H9 (cell line): ENCODE measurements at regions not wholly inside any gene's neighbourhood (a gene's known extent, or its start where the extent isn't known, plus 50 kb on each side); places are given as distances from the start of the nearest gene placed in this dataset.

Source experiments
- DNase-seq: peaks from one replicate; pipeline ENCODE4 v3.0.0-alpha.2; 2017
- H2AFZ ChIP-seq: one replicate; pipeline ENCODE4 v1.6.1; 2013; ENCODE audit warnings: mild to moderate bottlenecking, low read length, control low read depth, moderate library complexity
- H2AK5ac ChIP-seq: 2 replicates; pipeline ENCODE4 v1.6.1; 2013; ENCODE audit warnings: low read length, control low read depth, mixed read lengths; ENCODE audit not compliant: insufficient read length
- H2BK120ac ChIP-seq: one replicate; pipeline ENCODE4 v1.6.1; 2013; ENCODE audit warnings: low read depth, mild to moderate bottlenecking, low read length, control low read depth, inconsistent platforms; ENCODE audit not compliant: poor library complexity, severe bottlenecking
- H2BK12ac ChIP-seq: 2 replicates; pipeline ENCODE4 v1.6.1; 2013; ENCODE audit warnings: low read length, control low read depth, mixed read lengths, low read depth; ENCODE audit not compliant: insufficient read length
- H2BK15ac ChIP-seq: 2 replicates; pipeline ENCODE4 v1.6.1; 2013; ENCODE audit warnings: low read depth, low read length, control low read depth
- H2BK20ac ChIP-seq: one replicate; pipeline ENCODE4 v1.6.1; 2013; ENCODE audit warnings: low read depth, mild to moderate bottlenecking, low read length, control low read depth, inconsistent platforms; ENCODE audit not compliant: poor library complexity, severe bottlenecking
- H2BK5ac ChIP-seq: 2 replicates; pipeline ENCODE4 v1.6.1; 2013; ENCODE audit warnings: low read length, control low read depth, mixed read lengths; ENCODE audit not compliant: insufficient read length
- H3K14ac ChIP-seq: 2 replicates; pipeline ENCODE4 v1.6.1; 2013; ENCODE audit warnings: low read length, control low read depth; ENCODE audit not compliant: insufficient read depth
- H3K18ac ChIP-seq: 2 replicates; pipeline ENCODE4 v1.6.1; 2013; ENCODE audit warnings: low read depth, mild to moderate bottlenecking, mixed read lengths, low read length, control low read depth; ENCODE audit not compliant: insufficient read length
- H3K23ac ChIP-seq: 2 replicates; pipeline ENCODE4 v1.6.1; 2013; ENCODE audit warnings: low read length, control low read depth, mixed read lengths, low read depth; ENCODE audit not compliant: insufficient read length
- H3K23me2 ChIP-seq: 2 replicates; pipeline ENCODE4 v1.6.1; 2013; ENCODE audit warnings: low read depth, mild to moderate bottlenecking, mixed read lengths, low read length, control low read depth; ENCODE audit not compliant: insufficient read length, poor library complexity, severe bottlenecking
- H3K27ac ChIP-seq: 2 replicates; pipeline ENCODE4 v1.5.1; 2013; ENCODE audit warnings: low read length, control low read depth, mixed read lengths, low read depth; ENCODE audit not compliant: insufficient read length
- H3K27me3 ChIP-seq: 2 replicates; pipeline ENCODE4 v1.6.1; 2013; ENCODE audit warnings: low read length, control low read depth, inconsistent platforms; ENCODE audit not compliant: insufficient read depth
- H3K4ac ChIP-seq: 2 replicates; pipeline ENCODE4 v1.6.1; 2013; ENCODE audit warnings: low read depth, mild to moderate bottlenecking, control low read depth, inconsistent platforms, low read length, moderate library complexity
- H3K4me1 ChIP-seq: 2 replicates; pipeline ENCODE4 v1.6.1; 2013; ENCODE audit warnings: low read length, control low read depth, inconsistent platforms; ENCODE audit not compliant: insufficient read depth
- H3K4me2 ChIP-seq: 2 replicates; pipeline ENCODE4 v1.6.1; 2013; ENCODE audit warnings: low read length, control low read depth, mixed read lengths; ENCODE audit not compliant: insufficient read length, insufficient read depth
- H3K56ac ChIP-seq: 2 replicates; pipeline ENCODE4 v1.6.1; 2013; ENCODE audit warnings: low read depth, mild to moderate bottlenecking, mixed read lengths, low read length, control low read depth; ENCODE audit not compliant: insufficient read length
- H3K79me1 ChIP-seq: 2 replicates; pipeline ENCODE4 v1.6.1; 2013; ENCODE audit warnings: low read depth, mild to moderate bottlenecking, moderate library complexity, low read length, control low read depth, inconsistent platforms; ENCODE audit not compliant: insufficient read depth, poor library complexity, severe bottlenecking
- H3K79me2 ChIP-seq: 2 replicates; pipeline ENCODE4 v1.6.1; 2013; ENCODE audit warnings: low read length, control low read depth, inconsistent platforms; ENCODE audit not compliant: insufficient read depth
- H3K9ac ChIP-seq: 2 replicates; pipeline ENCODE4 v1.6.1; 2013; ENCODE audit warnings: low read length, control low read depth, mixed read lengths; ENCODE audit not compliant: insufficient read length; ENCODE audit errors: extremely low read depth
- H3K9me3 ChIP-seq: one replicate; pipeline ENCODE4 v1.6.1; 2013; ENCODE audit warnings: low read depth, low read length, inconsistent platforms; ENCODE audit not compliant: control insufficient read depth
- H3T11ph ChIP-seq: one replicate; pipeline ENCODE4 v1.6.1; 2013; ENCODE audit warnings: mild to moderate bottlenecking, low read length, control low read depth, inconsistent platforms
- H4K20me1 ChIP-seq: one replicate; pipeline ENCODE4 v1.6.1; 2013; ENCODE audit not compliant: control insufficient read depth, insufficient read length, insufficient read depth
- H4K5ac ChIP-seq: 2 replicates; pipeline ENCODE4 v1.6.1; 2013; ENCODE audit warnings: low read depth, mild to moderate bottlenecking, mixed read lengths, low read length, control low read depth; ENCODE audit not compliant: insufficient read length
- H4K8ac ChIP-seq: replicated peaks from 2 replicates; pipeline ENCODE4 v1.6.1; 2013; ENCODE audit warnings: low read length, control low read depth, mixed read lengths, low read depth; ENCODE audit not compliant: insufficient read length
- H4K91ac ChIP-seq: 2 replicates; pipeline ENCODE4 v1.6.1; 2013; ENCODE audit warnings: low read depth, mild to moderate bottlenecking, moderate library complexity, mixed read lengths, low read length, control low read depth; ENCODE audit not compliant: insufficient read length
- H3K27ac Mint-ChIP-seq, 3 experiments: 2 replicates in 2 of 3; 3 replicates in 1 of 3; pipeline ENCODE4 v1.8.0; 2020 to 2021; ENCODE audit warnings: mixed read lengths in 3 of 3, mild to moderate bottlenecking in 1 of 3, moderate library complexity in 1 of 3
- H3K27me3 Mint-ChIP-seq: 2 replicates; pipeline ENCODE4 v1.8.0; 2021; ENCODE audit warnings: low read depth, mild to moderate bottlenecking, moderate library complexity, mixed read lengths
- H3K36me3 Mint-ChIP-seq, 3 experiments: 2 replicates in 2 of 3; 3 replicates in 1 of 3; pipeline ENCODE4 v1.8.0; 2020 to 2021; ENCODE audit warnings: low read depth in 3 of 3, mixed read lengths in 3 of 3; ENCODE audit not compliant: insufficient read depth in 1 of 3
- H3K4me1 Mint-ChIP-seq, 2 experiments: 2 replicates each; pipeline ENCODE4 v1.8.0; 2020; ENCODE audit warnings: mixed read lengths in 2 of 2
- H3K4me3 Mint-ChIP-seq, 2 experiments: 2 replicates in 1 of 2; 3 replicates in 1 of 2; pipeline ENCODE4 v1.8.0; 2020 to 2021; ENCODE audit warnings: mild to moderate bottlenecking in 2 of 2, mixed read lengths in 2 of 2, moderate library complexity in 1 of 2
- H3K9me3 Mint-ChIP-seq, 2 experiments: 2 replicates in 1 of 2; 3 replicates in 1 of 2; pipeline ENCODE4 v1.8.0; 2020; ENCODE audit warnings: mild to moderate bottlenecking in 2 of 2, mixed read lengths in 2 of 2, moderate library complexity in 1 of 2
- WGBS: extraction: QIAGEN DNeasy Blood & Tissue Kit; methylation state at CpG from one replicate; pipeline ENCODE4 v1.1.7; 2013; ENCODE audit warnings: missing lambda C conversion rate, low lambda C conversion rate, mixed read lengths; ENCODE audit not compliant: insufficient read length; ENCODE audit errors: extremely low coverage; 5-methylcytosine and 5-hydroxymethylcytosine counted together
- TF ChIP-seq, protein P1 (sequence below): fragments of 200-600 bp; sonication (generic); conservative IDR thresholded peaks from 3 replicates; pipeline ENCODE4 v1.8.0; 2021; ENCODE audit warnings: antibody characterized with exemption, mild to moderate bottlenecking

DNA sequence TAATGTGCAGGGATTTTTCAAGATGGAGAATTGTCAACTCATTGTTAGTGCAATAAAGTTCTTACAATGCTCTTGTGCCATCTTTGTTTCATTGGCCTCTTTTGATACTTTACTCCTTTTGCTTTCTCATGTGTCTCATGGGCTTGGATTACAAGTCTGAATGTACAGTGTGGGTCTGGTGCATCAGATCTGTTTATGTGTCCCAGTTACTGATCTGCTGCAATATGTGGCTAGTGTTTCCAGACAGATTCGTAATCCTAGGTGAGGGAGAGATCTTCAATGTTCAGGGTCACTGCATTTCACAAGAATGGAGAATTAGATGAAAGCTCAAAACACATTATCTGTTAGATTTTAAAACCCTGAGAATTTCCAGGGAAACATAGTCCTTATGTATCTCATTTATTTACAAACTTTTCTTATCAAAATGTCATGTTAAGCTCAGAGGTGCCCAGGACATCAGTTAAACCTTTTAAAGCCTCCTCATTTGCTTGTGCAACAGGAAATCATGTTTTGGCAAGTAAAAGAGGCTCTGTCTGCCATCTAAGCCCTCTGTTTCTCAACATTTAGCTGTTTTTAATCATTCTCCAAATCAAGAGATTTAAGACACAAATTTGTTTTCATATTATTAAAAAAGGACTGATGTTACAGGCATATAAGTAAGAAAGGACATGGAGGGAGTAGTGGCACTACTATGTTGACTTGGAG lies 108.1 kb downstream of the NUP35 start:
- no peak overlapping the region for H3K27ac Mint-ChIP-seq
- WGBS = no CpG with 5 or more reads among the region's 1 CpG
- Histone ChIP-seq H3K4ac (no peak overlapping the region), H3K9ac (no peak overlapping the region), H3K27ac (no peak overlapping the region), H4K91ac (no peak overlapping the region), H2BK20ac (no peak overlapping the region), H3K79me1 (no peaks in the 10 kb centered on the region), H3K9me3 (no peaks in the 10 kb centered on the region), H3K23ac (no peak overlapping the region), H2BK12ac (no peak overlapping the region), H3T11ph (no peak overlapping the region), H4K5ac (no peak overlapping the region), H3K79me2 (no peaks in the 10 kb centered on the region), H3K4me1 (no peaks in the 10 kb centered on the region), H2BK120ac (no peak overlapping the region), H2AK5ac (no peak overlapping the region), H3K14ac (no peak overlapping the region), H4K8ac (no peak overlapping the region), H3K18ac (no peak overlapping the region), H3K4me2 (no peak overlapping the region), H3K27me3 (no peaks in the 10 kb centered on the region), H2BK15ac (no peak overlapping the region), H3K23me2 (no peaks in the 10 kb centered on the region), H2AFZ (no peak overlapping the region), H2BK5ac (no peak overlapping the region), H3K56ac (no peak overlapping the region), H4K20me1 (no peaks in the 10 kb centered on the region)
- TF ChIP-seq, protein P1, sequence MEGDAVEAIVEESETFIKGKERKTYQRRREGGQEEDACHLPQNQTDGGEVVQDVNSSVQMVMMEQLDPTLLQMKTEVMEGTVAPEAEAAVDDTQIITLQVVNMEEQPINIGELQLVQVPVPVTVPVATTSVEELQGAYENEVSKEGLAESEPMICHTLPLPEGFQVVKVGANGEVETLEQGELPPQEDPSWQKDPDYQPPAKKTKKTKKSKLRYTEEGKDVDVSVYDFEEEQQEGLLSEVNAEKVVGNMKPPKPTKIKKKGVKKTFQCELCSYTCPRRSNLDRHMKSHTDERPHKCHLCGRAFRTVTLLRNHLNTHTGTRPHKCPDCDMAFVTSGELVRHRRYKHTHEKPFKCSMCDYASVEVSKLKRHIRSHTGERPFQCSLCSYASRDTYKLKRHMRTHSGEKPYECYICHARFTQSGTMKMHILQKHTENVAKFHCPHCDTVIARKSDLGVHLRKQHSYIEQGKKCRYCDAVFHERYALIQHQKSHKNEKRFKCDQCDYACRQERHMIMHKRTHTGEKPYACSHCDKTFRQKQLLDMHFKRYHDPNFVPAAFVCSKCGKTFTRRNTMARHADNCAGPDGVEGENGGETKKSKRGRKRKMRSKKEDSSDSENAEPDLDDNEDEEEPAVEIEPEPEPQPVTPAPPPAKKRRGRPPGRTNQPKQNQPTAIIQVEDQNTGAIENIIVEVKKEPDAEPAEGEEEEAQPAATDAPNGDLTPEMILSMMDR = no peak
- DNase-seq = no peak
- H3K9me3 Mint-ChIP-seq = peaks cover 0 to 4% of the 10 kb centered on the region in 2 experiments; a peak in 1 of 5 replicates
- no peaks in the 10 kb centered on the region for H3K27me3 Mint-ChIP-seq
- no peak overlapping the region for H3K4me3 Mint-ChIP-seq
- H3K36me3 Mint-ChIP-seq = peaks cover 0 to 4% (median 0%) of the 10 kb centered on the region in 3 experiments; a peak in 1 of 7 replicates
- H3K4me1 Mint-ChIP-seq = no peaks in the 10 kb centered on the region
